Esophagus squamous epithelium (tissue), 5 donors: ENCODE measurements at regions not wholly inside any gene's neighbourhood (a gene's known extent, or its start where the extent isn't known, plus 50 kb on each side); places are given as distances from the start of the nearest gene placed in this dataset.
A peak's percentile ranks its signal among the peaks of the same experiment; 100 is the strongest.
"Not testable (repeated sequence)": the region's sequence is repeated elsewhere in the genome, so short reads cannot be mapped to it uniquely, and the experiment has no call there.

Experiments used
- DNase-seq: peaks from one replicate; lab custom pipeline; 2025; lab: John Stamatoyannopoulos, UW
- H3K27ac ChIP-seq, 4 donors: fragments of 200-600 bp; sonication (generic); one replicate each; pipeline ENCODE4 v1.5.1; 2016 to 2019; ENCODE audit warnings: mild to moderate bottlenecking in 1 of 4
- H3K27me3 ChIP-seq, 4 donors: fragments of 200-600 bp; sonication (generic); 1 replicate in 3 of 4; 2 replicates in 1 of 4; pipeline versions ENCODE4 v1.5.1 to v1.6.0; 2017 to 2021; ENCODE audit warnings: antibody characterized with exemption in 1 of 4
- H3K36me3 ChIP-seq, 3 donors: fragments of 200-600 bp; sonication (generic); one replicate each; pipeline ENCODE4 v1.5.1; 2016 to 2019
- H3K4me1 ChIP-seq, 3 donors: fragments of 200-600 bp; sonication (generic); one replicate each; pipeline ENCODE4 v1.5.1; 2017 to 2019
- H3K4me3 ChIP-seq, 4 donors: fragments of 200-600 bp; sonication (generic); 1 replicate in 3 of 4; 2 replicates in 1 of 4; pipeline ENCODE4 v1.5.1; 2016 to 2019; ENCODE audit warnings: mild to moderate bottlenecking in 2 of 4, moderate library complexity in 1 of 4
- H3K9me3 ChIP-seq, 3 donors: fragments of 200-600 bp; sonication (generic); one replicate each; pipeline ENCODE4 v1.5.1; 2016 to 2019
- POLR2A ChIP-seq, 4 donors: fragments of 450-650 bp; IDR thresholded peaks; one replicate each; pipeline ENCODE4 v1.6.1; 2017; ENCODE audit warnings: antibody characterized with exemption in 4 of 4, mild to moderate bottlenecking in 4 of 4, moderate library complexity in 3 of 4
- WGBS, 2 donors: methylation state at CpG; one replicate each; pipeline ENCODE4 v1.1.5; 2018; 5-methylcytosine and 5-hydroxymethylcytosine counted together
- intact Hi-C: fragments of 100-400 bp; cut with DNase I; formaldehyde crosslinking; loops from one replicate; pipeline ENCODE4 v1.15.0; 2022
- TF ChIP-seq, protein P1 (sequence below), 6 experiments: fragments of 450-650 bp in 4 of 6; fragments of 200-600 bp in 2 of 6; sonication (generic) in 2 of 6; IDR thresholded peaks; one replicate each; pipeline ENCODE4 v1.5.1; 2016 to 2019; ENCODE audit warnings: antibody characterized with exemption in 6 of 6, mild to moderate bottlenecking in 4 of 6, moderate library complexity in 4 of 6
- donor health status: DM: yes; HTN: yes; CAD: no.

DNA sequence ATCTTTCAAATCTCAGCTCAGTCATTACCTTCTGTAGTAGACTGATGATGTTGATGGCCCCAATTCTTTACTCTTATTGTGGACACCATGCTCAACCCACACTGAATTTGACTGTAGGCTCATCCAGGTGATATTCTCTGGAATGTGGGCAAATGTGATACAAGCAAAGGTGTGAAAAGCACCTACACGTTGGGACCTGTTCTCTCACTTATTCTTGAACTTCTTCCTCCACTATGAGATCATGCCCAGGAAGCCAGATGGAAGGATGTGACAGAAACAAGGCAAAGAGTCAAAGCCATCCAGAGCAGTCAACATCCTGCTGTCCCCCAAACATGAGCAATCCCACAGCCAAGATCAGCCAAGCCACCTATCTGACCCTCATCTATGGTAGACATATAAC lies 471.2 kb upstream of the UBE2E2 start:
- Histone ChIP-seq H3K4me3 (no peak overlapping the region), H3K4me1 (no peaks in the 10 kb centered on the region), H3K9me3 (no peaks in the 10 kb centered on the region), H3K27me3 (no peaks in the 10 kb centered on the region), H3K27ac (no peak overlapping the region), H3K36me3 (no peaks in the 10 kb centered on the region)
- intact Hi-C loops, result no loop called here
- no peak for TF ChIP-seq POLR2A (IDR thresholded peaks at IDR 0.05)
- TF ChIP-seq, protein P1, sequence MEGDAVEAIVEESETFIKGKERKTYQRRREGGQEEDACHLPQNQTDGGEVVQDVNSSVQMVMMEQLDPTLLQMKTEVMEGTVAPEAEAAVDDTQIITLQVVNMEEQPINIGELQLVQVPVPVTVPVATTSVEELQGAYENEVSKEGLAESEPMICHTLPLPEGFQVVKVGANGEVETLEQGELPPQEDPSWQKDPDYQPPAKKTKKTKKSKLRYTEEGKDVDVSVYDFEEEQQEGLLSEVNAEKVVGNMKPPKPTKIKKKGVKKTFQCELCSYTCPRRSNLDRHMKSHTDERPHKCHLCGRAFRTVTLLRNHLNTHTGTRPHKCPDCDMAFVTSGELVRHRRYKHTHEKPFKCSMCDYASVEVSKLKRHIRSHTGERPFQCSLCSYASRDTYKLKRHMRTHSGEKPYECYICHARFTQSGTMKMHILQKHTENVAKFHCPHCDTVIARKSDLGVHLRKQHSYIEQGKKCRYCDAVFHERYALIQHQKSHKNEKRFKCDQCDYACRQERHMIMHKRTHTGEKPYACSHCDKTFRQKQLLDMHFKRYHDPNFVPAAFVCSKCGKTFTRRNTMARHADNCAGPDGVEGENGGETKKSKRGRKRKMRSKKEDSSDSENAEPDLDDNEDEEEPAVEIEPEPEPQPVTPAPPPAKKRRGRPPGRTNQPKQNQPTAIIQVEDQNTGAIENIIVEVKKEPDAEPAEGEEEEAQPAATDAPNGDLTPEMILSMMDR (IDR thresholded peaks at IDR 0.05), result no peak
- DNase-seq, result no peak
- 17 to 38% methylated on average over 1 of the region's 1 CpG for WGBS, 2 donors

DNA sequence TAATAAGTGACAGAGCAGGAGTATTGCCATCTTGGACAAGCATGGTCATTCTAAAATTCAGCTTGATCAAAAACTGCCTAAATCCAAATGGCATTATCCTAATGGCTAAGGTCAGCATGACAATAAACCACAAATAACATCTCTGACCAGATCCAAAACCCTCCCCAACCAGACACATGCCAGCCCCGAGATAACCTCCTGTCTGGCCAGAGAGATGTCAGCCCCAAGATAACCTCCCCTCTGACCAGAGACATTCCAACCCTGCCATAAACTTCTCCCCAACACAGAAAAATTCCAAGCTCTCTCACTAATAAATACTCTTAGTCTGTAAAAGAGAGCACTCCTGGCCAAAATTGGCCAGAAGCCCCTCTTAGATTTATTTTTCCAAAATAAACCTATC lies 470.5 kb upstream of the UBE2E2 start:
- TF ChIP-seq POLR2A (IDR thresholded peaks at IDR 0.05), result no peak
- TF ChIP-seq, protein P1 (IDR thresholded peaks at IDR 0.05), result no peak
- no peaks in the 10 kb centered on the region for H3K36me3 ChIP-seq
- H3K4me1 ChIP-seq, result no peaks in the 10 kb centered on the region
- no peaks in the 10 kb centered on the region for H3K9me3 ChIP-seq
- no peak overlapping the region for H3K27ac ChIP-seq
- H3K4me3 ChIP-seq, result no peak overlapping the region
- no peaks in the 10 kb centered on the region for H3K27me3 ChIP-seq
- DNase-seq, result no peak
- WGBS, 2 donors, result 33 to 44% methylated on average over 1 of the region's 1 CpG
- intact Hi-C loops, result no loop called here

DNA sequence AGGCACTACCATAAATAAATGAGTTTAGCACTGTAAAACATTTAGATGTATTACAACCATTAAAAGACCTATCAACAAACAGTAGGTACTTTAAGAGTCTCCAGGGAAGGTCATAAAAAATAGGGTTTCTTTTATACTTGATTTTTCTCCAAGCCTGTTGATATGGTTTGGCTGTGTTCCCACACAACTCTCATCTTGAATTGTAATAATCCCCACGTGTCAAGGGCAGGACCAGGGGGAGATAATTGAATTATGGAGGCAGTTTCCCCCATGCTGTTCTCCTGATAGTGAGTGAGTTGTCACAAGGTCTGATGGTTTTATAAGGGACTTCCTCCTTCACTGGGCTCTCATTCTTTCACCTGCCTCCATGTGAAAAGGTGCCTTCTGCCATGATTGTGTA lies 468.9 kb upstream of the UBE2E2 start:
- Histone ChIP-seq H3K9me3 (no peaks in the 10 kb centered on the region), H3K27ac (peak overlapping the region in 1 of 4 donors; percentile 7), H3K36me3 (no peaks in the 10 kb centered on the region), H3K4me3 (no peak overlapping the region), H3K4me1 (no peaks in the 10 kb centered on the region), H3K27me3 (no peaks in the 10 kb centered on the region)
- DNase-seq, result no peak
- TF ChIP-seq, protein P1 (IDR thresholded peaks at IDR 0.05), result no peak
- TF ChIP-seq POLR2A (IDR thresholded peaks at IDR 0.05), result no peak
- intact Hi-C loops, result no loop called here
- 0 to 13% methylated on average over 1 of the region's 1 CpG for WGBS, 2 donors

DNA sequence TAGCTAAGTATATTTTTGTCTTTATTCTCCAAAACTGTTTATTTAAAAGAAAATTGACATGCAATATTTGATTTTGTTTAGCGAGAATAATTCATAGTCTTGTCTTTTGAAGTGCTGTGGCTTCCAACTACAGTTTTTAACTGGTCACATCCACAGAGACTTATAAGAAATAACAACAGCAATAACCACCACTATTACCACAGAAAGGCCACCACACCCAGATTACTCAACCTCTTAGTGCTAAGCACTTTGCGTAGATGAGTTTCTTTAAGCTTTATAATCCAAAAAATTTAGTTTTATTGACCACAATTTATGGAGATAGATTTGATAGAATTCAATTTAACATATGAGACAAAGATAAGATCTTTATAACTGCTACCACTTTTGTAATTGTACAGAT lies 468.4 kb upstream of the UBE2E2 start:
- intact Hi-C loops, result no loop called here
- peak overlapping the region in 1 of 4 donors; percentile 7 for H3K27ac ChIP-seq
- WGBS, 2 donors, result 59 to 73% methylated on average over 2 of the region's 2 CpGs

DNA sequence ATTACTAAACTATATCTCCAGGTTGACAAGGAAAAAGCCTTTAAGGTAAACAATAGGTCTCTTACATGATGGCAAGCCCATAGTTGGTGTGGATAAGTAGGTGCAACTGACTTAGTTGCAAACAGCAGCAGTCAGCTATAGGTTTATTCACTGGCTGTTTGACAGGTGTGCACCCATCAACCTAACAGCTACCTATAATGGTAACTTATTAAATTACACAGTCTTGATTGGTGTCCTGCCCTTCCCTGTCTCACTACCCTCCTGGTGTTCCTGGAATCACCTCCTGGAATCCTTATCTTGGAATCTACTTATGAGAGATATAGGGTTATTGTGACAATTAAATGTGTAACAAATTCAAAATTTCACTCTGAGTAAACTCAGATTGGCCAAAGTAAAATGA lies 467.8 kb upstream of the UBE2E2 start:
- H3K36me3 ChIP-seq, result no peaks in the 10 kb centered on the region
- H3K27ac ChIP-seq, result no peak overlapping the region
- intact Hi-C loops, result no loop called here
- H3K27me3 ChIP-seq, result no peaks in the 10 kb centered on the region
- TF ChIP-seq, protein P1 (IDR thresholded peaks at IDR 0.05), result no peak
- no peak for TF ChIP-seq POLR2A (IDR thresholded peaks at IDR 0.05)
- H3K4me3 ChIP-seq, result no peak overlapping the region
- no peaks in the 10 kb centered on the region for H3K9me3 ChIP-seq
- no peaks in the 10 kb centered on the region for H3K4me1 ChIP-seq
- no peak for DNase-seq

More for the DNA sequence above, 468.4 kb upstream of the UBE2E2 start:
- TF ChIP-seq, protein P1 (IDR thresholded peaks at IDR 0.05), result no peak
- no peak for TF ChIP-seq POLR2A (IDR thresholded peaks at IDR 0.05)
- no peak for DNase-seq
- Histone ChIP-seq H3K27me3 (no peaks in the 10 kb centered on the region), H3K36me3 (no peaks in the 10 kb centered on the region), H3K4me3 (no peak overlapping the region), H3K4me1 (no peaks in the 10 kb centered on the region), H3K9me3 (no peaks in the 10 kb centered on the region)

DNA sequence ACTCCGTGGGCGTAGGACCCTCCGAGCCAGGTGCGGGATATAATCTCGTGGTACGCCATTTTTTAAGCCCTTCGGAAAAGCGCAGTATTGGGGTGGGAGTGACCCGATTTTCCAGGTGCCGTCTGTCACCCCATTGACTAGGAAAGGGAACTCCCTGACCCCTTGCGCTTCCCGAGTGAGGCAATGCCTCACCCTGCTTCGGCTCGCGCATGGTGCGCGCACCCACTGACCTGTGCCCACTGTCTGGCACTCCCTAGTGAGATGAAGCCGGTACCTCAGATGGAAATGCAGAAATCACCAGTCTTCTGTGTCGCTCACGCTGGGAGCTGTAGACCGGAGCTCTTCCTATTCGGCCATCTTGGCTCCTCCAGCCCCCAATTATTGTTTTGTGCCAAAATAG lies 459.7 kb upstream of the UBE2E2 start:
- peak overlapping the region in 1 of 4 donors; percentile 20 for H3K4me3 ChIP-seq
- H3K36me3 ChIP-seq, DNase-seq, H3K27me3 ChIP-seq, H3K4me1 ChIP-seq, intact Hi-C loops, H3K9me3 ChIP-seq, H3K27ac ChIP-seq: not testable (repeated sequence)
- WGBS, 2 donors, result 85 to 90% methylated on average over 9 to 15 of the region's 22 CpGs
